ENCODE measurements at regions not wholly inside any gene's neighbourhood (a gene's known extent, or its start where the extent isn't known, plus 50 kb on each side); places are given as distances from the start of the nearest gene placed in this dataset.

DNA sequence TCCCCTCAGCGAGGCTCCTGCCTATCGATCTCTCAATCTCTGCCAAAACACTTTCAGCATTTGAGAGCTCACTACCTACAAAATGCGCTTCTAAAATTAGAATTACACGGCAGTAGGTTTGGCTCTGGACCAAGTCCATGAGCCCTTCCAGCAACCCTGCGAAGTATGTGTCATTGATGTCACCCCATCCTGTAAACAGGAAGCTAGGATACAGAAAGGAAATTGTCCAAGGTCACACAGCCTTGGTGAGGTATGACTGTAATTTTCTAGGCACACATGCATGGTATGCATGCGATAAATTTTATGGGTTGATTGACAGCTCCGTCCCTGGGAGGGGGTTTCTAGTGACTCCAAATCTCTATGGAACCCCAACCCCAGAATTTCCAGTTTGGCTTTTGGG is 330.3 kb upstream of the CDH5 start (continued):
- TF ChIP-seq ATM (IDR thresholded peaks at IDR 0.05; ENCODE audit: borderline replicate concordance) (no peak), ZNF282 (IDR thresholded peaks at IDR 0.05; ENCODE audit: partially characterized antibody) (no peak), FOXJ3 (CRISPR knock-in tag; IDR thresholded peaks at IDR 0.05; ENCODE audit: borderline replicate concordance) (no peak), ETV5 (CRISPR knock-in tag; IDR thresholded peaks at IDR 0.05; ENCODE audit: borderline replicate concordance) (peak; percentile 42; the same call in 1 of the 2 replicates), FOSL2 (CRISPR knock-in tag; IDR thresholded peaks at IDR 0.05) (peak; percentile 25; the same call in 1 of the 2 replicates), KLF13 (CRISPR knock-in tag; IDR thresholded peaks at IDR 0.05) (no peak), ARID2 (CRISPR knock-in tag; IDR thresholded peaks at IDR 0.05; ENCODE audit: borderline replicate concordance) (no peak), ZNF292 (CRISPR knock-in tag; IDR thresholded peaks at IDR 0.05; ENCODE audit: borderline replicate concordance, low read depth) (no peak), ZMAT3 (CRISPR knock-in tag; conservative IDR thresholded peaks at IDR 0.05) (no peak), HHEX (CRISPR knock-in tag; IDR thresholded peaks at IDR 0.05) (no peak), ZNF234 (CRISPR knock-in tag; conservative IDR thresholded peaks at IDR 0.05) (no peak), ZNF337 (CRISPR knock-in tag; IDR thresholded peaks at IDR 0.05; ENCODE audit: borderline replicate concordance, low read depth) (no peak), SP4 (CRISPR knock-in tag; IDR thresholded peaks at IDR 0.05) (no peak), ZNF549 (CRISPR knock-in tag; IDR thresholded peaks at IDR 0.05) (no peak), SALL1 (CRISPR knock-in tag; IDR thresholded peaks at IDR 0.05) (no peak), HNRNPH1 (optimal IDR thresholded peaks at IDR 0.05; ENCODE audit: low read depth, low read length) (no peak)
- TF ChIP-seq, protein P1, sequence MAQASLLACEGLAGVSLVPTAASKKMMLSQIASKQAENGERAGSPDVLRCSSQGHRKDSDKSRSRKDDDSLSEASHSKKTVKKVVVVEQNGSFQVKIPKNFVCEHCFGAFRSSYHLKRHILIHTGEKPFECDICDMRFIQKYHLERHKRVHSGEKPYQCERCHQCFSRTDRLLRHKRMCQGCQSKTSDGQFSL (CRISPR knock-in tag; IDR thresholded peaks at IDR 0.05) = no peak
- TF ChIP-seq, protein P2, sequence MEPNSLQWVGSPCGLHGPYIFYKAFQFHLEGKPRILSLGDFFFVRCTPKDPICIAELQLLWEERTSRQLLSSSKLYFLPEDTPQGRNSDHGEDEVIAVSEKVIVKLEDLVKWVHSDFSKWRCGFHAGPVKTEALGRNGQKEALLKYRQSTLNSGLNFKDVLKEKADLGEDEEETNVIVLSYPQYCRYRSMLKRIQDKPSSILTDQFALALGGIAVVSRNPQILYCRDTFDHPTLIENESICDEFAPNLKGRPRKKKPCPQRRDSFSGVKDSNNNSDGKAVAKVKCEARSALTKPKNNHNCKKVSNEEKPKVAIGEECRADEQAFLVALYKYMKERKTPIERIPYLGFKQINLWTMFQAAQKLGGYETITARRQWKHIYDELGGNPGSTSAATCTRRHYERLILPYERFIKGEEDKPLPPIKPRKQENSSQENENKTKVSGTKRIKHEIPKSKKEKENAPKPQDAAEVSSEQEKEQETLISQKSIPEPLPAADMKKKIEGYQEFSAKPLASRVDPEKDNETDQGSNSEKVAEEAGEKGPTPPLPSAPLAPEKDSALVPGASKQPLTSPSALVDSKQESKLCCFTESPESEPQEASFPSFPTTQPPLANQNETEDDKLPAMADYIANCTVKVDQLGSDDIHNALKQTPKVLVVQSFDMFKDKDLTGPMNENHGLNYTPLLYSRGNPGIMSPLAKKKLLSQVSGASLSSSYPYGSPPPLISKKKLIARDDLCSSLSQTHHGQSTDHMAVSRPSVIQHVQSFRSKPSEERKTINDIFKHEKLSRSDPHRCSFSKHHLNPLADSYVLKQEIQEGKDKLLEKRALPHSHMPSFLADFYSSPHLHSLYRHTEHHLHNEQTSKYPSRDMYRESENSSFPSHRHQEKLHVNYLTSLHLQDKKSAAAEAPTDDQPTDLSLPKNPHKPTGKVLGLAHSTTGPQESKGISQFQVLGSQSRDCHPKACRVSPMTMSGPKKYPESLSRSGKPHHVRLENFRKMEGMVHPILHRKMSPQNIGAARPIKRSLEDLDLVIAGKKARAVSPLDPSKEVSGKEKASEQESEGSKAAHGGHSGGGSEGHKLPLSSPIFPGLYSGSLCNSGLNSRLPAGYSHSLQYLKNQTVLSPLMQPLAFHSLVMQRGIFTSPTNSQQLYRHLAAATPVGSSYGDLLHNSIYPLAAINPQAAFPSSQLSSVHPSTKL (CRISPR knock-in tag; IDR thresholded peaks at IDR 0.05) = 0 out of 2 replicates have a peak, but pooled peaks have one; percentile 29
- TF ChIP-seq, protein P3, sequence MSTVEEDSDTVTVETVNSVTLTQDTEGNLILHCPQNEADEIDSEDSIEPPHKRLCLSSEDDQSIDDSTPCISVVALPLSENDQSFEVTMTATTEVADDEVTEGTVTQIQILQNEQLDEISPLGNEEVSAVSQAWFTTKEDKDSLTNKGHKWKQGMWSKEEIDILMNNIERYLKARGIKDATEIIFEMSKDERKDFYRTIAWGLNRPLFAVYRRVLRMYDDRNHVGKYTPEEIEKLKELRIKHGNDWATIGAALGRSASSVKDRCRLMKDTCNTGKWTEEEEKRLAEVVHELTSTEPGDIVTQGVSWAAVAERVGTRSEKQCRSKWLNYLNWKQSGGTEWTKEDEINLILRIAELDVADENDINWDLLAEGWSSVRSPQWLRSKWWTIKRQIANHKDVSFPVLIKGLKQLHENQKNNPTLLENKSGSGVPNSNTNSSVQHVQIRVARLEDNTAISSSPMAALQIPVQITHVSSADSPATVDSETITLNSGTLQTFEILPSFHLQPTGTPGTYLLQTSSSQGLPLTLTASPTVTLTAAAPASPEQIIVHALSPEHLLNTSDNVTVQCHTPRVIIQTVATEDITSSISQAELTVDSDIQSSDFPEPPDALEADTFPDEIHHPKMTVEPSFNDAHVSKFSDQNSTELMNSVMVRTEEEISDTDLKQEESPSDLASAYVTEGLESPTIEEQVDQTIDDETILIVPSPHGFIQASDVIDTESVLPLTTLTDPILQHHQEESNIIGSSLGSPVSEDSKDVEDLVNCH (CRISPR knock-in tag; IDR thresholded peaks at IDR 0.05) = no peak
- TF ChIP-seq, protein P4, sequence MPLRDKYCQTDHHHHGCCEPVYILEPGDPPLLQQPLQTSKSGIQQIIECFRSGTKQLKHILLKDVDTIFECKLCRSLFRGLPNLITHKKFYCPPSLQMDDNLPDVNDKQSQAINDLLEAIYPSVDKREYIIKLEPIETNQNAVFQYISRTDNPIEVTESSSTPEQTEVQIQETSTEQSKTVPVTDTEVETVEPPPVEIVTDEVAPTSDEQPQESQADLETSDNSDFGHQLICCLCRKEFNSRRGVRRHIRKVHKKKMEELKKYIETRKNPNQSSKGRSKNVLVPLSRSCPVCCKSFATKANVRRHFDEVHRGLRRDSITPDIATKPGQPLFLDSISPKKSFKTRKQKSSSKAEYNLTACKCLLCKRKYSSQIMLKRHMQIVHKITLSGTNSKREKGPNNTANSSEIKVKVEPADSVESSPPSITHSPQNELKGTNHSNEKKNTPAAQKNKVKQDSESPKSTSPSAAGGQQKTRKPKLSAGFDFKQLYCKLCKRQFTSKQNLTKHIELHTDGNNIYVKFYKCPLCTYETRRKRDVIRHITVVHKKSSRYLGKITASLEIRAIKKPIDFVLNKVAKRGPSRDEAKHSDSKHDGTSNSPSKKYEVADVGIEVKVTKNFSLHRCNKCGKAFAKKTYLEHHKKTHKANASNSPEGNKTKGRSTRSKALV (CRISPR knock-in tag; IDR thresholded peaks at IDR 0.05) = no peak
- TF ChIP-seq, protein P5, sequence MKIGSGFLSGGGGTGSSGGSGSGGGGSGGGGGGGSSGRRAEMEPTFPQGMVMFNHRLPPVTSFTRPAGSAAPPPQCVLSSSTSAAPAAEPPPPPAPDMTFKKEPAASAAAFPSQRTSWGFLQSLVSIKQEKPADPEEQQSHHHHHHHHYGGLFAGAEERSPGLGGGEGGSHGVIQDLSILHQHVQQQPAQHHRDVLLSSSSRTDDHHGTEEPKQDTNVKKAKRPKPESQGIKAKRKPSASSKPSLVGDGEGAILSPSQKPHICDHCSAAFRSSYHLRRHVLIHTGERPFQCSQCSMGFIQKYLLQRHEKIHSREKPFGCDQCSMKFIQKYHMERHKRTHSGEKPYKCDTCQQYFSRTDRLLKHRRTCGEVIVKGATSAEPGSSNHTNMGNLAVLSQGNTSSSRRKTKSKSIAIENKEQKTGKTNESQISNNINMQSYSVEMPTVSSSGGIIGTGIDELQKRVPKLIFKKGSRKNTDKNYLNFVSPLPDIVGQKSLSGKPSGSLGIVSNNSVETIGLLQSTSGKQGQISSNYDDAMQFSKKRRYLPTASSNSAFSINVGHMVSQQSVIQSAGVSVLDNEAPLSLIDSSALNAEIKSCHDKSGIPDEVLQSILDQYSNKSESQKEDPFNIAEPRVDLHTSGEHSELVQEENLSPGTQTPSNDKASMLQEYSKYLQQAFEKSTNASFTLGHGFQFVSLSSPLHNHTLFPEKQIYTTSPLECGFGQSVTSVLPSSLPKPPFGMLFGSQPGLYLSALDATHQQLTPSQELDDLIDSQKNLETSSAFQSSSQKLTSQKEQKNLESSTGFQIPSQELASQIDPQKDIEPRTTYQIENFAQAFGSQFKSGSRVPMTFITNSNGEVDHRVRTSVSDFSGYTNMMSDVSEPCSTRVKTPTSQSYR (CRISPR knock-in tag; IDR thresholded peaks at IDR 0.05; ENCODE audit: borderline replicate concordance) = no peak
